ENCODE measurements at regions not wholly inside any gene's neighbourhood (a gene's known extent, or its start where the extent isn't known, plus 50 kb on each side); places are given as distances from the start of the nearest gene placed in this dataset.

DNA sequence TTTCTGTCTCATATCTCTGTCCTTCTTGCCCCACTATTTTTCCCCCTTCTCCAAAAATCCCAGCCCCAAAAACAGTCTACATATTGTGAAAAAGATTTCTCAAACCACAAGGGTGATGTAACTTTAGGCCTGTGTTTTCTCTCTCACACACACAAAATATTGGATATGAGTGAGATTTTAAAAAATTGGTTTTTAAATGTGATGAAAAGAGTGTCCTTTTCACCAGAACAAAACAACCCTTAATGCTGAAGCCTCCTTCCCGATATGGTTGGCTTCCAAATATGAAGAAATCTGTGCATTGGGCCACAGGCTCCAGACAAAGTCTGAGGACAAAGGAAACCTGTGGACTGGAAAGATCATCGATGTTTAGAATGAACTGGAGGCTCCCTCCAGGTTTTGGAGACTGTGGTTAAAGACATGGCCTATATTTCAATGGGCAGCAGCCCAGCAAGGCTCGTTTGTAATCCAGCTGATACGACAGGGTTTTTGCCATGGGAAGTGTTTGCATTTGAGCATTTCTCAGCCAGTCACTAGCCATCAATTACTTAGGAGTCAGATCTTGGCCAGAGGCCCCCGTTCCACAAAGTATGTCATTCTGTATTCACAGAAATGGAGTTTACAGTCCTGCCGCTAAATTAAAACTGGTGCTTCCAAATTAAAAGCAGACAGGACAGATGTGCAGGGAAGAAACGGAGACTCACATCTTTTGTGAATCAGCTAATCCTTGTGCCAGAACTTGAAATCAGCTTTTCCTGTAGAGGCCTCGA lies 546.3 kb downstream of the EBF1 start:
- no peak for DNase-seq (ENCODE audit: low read depth)

DNA sequence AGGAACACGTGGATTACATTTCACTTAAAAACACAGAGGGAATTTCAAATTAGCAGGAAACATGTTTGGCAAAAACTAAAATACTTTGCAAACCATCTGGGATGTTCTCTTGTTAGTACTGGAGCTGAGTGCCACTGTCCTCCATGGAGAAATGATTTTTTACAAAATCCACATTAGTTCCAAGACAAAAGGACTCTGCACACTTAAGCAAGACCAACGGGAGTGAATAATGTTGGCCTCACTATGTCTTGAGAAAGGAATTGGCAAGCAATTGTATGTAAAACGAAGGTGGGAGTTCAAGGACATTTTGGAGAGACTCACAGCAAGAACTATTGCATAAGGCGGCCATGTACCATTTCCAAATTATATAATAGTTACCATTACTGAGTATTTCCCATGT lies 547.5 kb downstream of the EBF1 start:
- DNase-seq (ENCODE audit: low read depth): no peak

DNA sequence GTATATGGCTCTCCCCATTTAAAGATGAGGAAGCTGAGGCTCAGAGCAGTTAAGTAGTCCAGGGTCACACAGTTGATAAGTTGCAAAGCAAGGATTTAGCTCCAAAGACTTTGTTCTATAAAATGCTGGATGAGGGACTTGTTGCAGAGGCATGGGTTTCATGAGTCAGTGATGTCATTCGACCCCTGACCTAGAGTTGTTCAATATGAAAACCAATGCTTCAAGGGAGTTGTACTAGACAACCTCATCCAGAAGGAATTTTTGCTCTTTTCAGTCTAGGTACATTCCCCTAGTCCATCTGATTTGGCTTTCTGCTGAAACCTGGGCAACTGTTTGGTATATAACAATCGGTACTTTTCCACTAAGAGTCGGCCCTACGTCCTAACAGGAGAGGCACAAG lies 550.4 kb downstream of the EBF1 start:
- no peak for DNase-seq (ENCODE audit: low read depth)

DNA sequence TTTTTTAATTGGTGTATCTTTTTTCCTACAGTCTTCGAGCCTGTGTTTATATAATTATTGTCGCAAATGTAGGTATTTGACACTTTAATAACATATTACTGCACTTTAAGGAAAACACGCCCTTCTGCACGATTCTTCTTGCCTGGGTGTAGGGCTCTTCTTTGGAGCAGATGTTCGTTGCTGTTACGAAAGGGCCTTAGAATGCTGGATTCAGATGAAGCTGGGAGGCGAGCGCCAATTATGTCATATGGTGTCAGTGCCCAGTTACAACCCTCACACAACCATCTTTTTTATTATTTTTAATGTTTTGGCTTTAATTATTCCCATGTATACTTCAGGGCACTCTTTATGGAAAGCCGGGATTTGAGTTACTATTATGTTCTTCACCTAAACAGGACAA lies 553.0 kb downstream of the EBF1 start:
- no peak for DNase-seq (ENCODE audit: low read depth)

DNA sequence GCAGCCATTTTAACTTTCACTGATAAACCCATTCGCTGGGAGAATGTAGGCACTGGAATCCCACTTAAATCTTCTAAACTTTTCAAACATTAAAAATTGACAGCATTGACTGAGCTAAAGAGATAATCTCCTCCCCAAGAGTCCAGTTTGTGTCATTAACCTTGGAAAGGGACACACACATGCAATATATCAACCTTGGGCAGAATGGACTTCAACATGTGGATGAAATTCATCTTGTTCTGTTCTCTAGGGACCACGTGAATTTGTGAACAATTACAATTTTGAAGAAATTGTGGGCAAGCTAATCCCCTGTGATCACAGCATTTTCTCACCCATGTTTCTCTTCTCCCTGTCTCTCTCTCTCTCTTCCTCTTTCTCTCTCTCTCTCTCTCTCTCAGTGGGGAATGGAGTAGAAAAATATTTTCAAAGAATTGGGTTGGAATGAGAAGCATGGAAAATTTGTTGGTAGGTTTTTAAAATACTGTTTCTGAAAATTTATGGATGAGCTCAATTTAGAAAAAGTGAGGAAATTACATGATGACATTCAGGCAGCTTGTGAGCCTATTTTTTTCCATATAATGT lies 553.7 kb downstream of the EBF1 start:
- no peak for DNase-seq (ENCODE audit: low read depth)

DNA sequence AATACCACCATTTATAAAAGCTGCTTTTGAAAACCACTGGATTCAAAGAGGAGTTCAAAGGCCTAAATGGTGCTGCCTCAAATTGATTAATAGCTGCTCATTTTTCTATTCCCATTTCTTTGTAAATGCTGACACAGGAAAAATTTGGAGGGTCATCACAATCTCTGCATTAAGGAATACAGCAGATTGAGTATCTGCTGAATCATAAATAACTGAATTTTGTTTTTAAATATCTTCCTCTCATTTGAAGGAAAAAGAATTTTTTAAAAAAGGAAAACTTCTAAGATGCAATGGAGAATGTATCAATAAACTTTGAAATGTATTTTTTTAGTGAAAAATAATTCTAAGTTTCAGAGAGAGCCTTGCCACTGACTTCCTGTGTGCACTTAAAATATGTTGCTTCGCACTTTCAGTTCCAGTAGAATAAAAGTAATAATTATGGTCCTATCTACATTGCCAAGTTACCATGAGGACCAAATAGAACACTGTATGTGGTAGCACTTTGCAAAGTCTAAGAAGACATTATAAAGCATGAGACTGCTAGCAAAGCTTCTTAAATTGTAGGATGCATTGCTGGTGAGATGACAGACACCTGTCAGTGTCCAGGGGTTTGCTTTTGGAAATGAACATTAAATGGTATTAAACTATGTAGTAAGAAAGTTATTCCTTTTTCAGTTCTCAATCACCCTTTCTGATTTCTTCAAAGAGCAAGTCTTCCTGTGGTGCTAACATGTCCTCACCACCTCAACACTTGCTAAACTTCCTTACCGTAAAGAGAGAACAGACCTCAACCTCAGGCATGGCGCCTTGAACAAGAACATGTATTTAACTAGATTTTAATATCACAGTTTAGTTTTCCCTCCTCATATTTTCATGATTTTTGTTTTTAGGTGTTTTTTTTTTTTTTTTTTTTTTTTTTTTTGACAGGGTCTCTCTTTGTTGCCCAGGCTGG lies 555.1 kb downstream of the EBF1 start:
- no peak for DNase-seq (ENCODE audit: low read depth)

DNA sequence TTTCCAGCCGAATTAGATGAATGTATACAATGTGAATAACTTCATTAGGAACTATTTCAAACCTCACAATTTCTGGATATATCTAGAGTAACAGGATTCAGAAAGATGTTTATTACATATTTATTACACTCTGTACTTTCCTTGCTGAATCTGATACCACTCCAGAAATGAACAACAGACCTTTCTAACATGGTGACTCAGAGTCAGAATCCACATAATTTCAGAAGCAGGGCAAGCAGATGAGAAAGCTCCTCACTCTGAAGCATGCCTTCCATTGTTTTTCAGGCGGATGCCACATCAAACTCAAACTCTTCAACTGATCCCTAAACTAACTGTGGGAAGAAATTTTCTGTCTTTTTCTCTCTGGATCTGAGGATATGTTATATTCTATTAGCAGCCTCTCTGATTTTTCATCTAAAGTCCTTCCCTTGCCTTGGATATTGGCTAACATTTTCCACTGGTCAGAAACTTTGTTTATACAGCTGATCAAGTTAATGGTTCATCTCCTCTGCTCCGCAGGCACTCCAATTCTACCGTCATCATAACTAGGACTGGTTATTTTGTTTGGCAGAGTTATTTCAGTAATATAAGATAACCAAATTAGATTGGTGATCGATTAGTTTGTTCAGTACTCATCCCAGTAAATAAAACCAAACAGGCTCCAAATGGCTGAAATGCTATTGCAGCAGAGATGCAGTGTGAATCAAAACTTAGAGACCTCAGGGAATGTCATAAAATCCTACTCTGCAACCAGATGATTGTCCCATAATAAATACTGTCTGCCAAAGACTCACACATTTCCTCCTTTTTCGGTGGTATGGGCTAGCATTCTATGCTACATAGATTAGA lies 556.0 kb downstream of the EBF1 start:
- DNase-seq (ENCODE audit: low read depth): no peak

DNA sequence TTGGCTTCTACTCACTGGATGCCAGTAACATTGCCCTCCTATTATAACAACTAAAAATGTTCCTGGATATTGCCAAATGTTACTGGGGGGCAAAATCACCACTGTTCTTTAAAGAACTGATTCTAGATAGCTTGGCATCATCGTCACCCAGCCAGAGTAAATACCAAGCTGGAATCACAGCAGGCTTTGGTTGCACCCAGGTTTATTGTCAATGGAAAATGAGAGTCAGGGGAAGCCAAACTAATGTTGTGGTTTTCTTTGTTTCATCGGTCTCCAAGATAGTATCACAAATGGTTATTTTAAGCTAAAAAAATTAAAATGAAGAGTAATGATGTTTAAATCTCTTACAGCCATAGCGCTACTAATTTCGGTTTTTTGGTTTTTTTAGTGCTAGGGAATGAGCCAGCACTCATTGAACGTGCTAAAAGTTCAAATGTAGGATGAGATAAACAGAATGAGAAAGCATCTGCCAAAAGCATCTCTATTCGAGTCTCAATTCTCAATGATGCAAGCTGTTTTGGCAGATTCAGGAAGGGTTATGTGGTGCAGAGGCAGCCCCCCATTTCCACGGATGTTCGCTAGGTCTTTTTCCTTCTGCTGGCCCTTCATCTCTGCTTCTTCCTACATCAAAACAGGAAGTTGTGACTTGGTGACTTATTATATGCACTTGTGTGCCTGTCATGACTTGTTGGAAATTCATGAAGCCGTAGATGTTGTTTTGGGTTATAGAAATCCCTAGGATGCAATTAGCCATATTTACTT lies 558.0 kb downstream of the EBF1 start:
- DNase-seq (ENCODE audit: low read depth): no peak

DNA sequence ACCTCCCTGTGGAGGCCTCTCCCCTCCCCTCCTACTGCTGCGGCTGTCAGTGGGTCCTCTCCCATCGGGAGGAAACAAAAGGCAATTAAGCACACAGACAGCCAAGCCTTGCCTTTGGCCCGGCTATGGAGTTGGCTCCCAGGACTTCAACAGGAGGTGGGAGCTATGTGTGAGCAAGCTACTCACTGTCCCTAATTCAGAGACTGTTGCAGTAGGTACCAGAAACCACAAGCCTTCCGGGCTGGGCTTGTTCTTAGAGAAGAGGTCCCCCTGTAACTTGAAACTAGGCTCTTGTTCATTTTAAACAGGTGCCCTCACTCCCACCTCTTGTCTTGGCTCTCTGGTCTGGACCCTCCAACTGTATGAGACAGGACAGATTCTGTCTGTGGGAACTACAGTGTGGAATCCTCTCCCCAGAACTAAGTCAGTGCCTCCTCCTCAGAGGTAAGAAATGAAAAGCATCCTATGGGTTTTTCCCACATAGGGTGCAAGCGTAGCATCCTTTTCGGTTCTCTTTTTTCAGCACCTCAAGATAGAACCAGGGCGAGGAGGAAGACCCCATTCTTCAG lies 561.1 kb downstream of the EBF1 start:
- DNase-seq (ENCODE audit: low read depth): no peak

DNA sequence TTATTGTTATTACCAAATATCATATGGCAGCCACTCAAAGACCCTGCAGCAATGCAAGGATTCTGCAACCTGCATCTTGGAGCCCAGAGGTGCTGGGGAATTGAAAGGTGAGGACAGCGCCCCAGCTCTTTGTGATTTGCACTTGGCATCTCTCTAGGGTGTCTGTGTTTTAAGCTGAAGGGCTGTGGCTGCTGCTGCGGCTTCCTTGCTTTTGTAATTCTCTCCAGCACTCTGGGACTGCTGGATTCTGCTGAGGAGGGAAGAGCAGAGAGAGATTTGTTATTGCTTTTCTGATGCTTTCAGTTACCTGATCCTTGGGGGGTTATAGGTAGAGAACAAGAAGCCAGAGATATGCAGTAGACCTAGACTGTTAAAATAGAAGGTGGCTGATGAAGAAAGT lies 562.4 kb downstream of the EBF1 start:
- no peak for DNase-seq (ENCODE audit: low read depth)

DNA sequence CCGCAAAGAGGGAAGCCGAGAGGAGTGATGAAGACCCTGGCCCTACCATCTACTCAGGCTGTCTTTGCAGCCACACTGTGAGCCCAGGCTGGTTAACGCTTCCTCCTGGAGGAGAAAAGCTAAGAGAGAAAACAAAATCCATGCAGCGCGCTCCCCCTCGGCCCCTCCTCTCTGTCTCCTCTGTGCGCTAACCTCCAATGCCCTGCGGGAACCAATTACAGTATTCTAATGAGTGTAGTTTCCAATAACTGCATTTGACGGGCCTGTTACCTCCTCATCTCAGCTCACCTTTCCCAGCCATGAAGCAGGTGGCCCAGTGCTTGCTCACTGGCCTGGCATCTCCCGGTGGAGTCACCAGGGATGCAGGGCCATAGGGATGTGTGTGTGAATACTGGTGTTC lies 565.5 kb downstream of the EBF1 start:
- DNase-seq (ENCODE audit: low read depth): no peak

DNA sequence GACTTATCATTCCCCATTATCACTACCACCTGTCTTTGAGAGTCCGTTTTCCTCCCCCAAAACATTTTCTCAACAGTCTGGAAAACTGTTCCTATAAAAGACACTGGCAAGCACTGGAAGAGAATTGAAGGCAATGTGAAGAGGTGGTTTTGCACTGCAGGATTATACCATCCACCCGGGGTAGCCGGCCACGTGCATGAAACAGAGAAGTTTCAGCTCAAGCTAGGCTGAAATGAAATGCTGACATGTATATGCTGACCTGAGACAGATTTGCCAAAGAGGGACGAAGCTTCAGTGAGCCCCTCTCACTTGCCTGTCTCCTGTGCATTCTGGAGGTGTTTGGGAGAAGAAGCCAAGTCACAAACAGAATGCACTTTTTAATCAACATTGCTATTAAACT lies 567.0 kb downstream of the EBF1 start:
- DNase-seq (ENCODE audit: low read depth): no peak

DNA sequence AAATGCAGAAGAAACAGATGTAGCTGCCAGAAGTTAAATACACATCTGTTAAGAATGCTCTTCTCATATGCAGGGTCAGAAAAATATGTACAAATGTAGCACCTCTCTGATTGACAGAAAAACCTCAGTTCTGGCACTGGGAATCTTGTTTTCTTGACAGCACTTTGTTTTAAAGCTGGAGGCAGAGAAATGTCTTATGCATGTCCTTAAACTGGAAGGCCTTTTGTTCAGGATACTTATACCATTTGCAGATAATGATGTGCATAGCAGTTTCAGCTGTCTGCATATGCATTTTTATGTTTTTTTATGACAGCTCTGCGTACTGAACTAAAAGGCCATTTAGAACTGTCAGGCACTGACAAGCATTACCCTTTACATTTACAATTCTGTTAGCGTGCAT lies 567.9 kb downstream of the EBF1 start:
- DNase-seq (ENCODE audit: low read depth): no peak

DNA sequence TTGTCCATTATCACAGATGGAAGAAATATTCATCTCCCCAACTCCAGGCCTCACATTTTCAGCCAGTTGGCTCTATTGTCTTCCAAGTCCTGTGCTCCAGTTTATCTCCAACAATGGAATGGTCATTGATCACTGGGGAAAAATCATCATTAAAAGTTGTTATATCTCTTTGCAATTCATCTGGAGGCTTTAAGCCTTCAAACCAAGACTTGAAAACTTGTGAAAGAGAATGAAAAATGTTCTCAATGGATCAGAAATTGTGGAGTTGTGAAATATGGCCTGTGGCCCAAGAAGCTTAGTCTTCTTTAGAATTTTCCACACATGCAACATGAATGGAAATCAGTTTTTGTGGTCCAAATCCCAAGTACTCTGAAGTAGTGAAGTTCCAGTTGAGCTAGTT lies 569.6 kb downstream of the EBF1 start:
- no peak for DNase-seq (ENCODE audit: low read depth)

DNA sequence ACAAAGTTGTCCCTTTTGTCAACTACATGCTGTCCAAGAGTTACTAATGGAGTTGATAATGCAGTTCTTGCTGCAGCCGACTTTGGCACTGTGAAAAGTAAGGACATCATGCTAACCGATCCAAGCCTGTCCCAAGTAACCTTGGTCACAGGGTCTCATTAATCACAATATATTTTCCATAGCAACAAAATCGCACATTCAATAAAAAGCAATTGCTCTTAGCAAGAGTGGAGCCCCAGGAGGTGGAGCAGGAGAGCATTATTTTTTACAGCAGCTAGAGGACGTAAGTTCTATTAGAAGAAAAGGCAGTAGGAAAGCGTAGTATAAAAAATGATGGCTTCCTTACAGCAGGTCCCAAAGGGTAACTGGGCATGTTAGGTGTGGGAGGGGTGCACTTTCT lies 570.3 kb downstream of the EBF1 start:
- no peak for DNase-seq (ENCODE audit: low read depth)

DNA sequence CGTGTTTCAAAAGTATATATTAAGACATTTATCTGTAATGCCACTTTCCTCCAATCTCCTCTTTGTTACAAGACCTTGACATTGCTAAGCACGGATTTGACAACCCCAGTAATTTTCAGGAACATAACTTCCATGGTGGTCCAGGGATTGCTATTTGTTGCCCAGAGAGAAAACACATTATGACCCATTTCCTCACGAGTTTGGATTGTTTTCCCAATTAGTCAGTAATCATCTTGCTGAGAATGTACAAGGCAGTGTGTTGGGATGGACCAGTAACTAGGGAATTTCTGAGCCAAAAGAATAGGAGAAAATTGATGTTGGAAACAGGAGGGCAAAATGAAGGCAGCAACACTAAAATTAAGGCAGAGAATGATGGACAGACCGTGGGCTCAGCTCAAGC lies 574.1 kb downstream of the EBF1 start:
- no peak for DNase-seq (ENCODE audit: low read depth)

DNA sequence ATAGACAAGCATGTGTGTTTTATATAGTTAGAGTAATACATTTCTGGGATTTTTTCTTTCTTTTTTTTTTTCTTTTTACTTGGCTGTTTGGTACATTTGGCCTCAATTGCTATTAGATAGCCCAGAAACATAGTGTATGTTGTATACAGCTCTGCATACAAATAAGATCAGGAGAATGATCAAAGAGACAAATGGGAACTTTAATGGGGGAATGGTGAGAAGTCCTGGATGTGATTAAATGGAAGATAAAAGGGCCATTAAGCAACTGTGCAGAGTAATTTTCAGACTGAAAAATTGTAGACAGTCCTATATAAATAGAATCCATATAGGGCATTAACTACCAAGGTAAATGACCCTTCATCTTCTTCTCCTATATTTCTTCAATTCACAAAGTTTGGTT lies 575.6 kb downstream of the EBF1 start:
- no peak for DNase-seq (ENCODE audit: low read depth)

DNA sequence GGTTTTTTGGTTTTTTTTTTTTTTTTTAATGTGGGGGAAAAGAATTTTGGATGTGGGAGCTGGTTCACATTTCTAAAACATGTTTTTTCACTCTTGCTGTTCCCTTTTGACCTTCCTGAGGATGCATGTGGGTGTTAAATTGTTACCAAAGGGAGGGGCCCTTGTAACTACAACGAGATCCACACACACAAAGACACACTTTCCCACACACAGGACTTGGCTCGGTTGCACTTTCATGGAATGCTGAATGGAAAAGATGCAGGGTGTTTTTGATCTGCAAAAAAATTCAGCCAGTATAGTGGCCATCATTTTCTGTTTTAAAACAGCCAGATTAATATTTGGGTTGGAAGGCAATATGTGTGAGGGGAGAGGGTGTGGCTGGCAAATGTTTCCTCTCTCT lies 576.9 kb downstream of the EBF1 start:
- DNase-seq (ENCODE audit: low read depth): no peak

DNA sequence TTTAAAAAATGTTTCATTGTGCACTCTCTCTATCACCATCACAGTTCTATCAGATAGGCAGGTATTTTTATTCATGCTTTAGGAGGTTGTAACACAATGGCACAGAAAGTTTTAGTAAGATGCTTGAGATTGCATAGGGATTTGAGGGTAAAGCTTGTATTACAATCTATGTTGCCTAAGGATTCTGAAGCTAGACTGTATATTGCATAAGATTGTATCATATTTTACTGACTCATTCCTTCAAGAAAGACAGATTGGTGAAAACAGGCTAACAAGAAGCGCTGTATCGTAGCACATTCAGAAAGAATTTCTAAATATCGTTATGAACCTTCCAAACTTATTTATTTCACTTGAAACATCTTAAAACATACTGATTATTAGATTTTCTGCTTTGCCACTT lies 577.7 kb downstream of the EBF1 start:
- DNase-seq (ENCODE audit: low read depth): no peak

DNA sequence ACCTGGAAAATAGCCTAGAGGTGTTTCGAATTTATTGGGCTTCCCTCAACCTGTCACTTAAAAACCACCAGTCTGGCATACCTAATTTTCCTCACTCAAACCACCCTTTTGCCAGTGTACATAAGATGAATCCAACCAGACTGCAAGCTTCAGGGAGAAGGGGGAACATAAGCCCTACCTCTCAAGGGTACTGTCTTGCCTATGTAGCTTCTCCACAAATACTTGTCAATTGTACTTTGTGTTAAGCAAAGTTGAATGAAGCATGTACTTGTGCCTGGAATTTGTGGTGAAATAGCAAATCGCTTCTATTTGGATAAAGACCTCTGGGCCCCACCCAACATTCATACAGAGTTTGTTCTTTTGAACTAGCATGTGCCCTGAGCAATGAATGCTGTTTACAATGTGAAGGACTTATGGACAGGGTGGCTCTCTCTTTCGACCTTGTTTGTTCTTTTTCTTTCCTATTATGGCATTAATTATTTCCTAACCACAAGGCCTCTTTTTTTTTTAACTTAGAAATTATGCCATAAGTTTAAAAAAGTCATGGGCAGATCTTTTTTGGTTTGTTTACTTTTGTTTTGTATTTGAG lies 580.2 kb downstream of the EBF1 start:
- DNase-seq (ENCODE audit: low read depth): no peak

DNA sequence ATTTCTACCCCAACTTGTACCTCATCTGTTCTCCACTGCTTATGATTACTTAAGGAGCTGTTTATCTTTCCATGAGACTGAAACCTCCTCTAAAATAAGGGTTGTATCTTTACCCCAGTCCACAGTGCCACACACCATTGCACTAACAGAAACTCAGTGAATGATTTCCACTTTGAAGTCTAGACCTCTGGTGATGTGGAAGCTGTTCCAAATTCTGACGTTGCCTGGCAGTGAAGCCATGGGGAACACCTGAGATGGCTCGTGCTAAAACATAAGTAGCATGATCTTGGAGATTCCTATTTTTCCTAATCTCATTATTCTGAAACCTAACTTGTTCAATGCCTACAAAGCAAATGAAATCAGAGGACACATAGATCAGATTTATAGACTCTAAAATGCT lies 583.2 kb downstream of the EBF1 start:
- no peak for DNase-seq (ENCODE audit: low read depth)

All from CMK (cell line).